IMR-90 (cell line): ENCODE measurements at regions not wholly inside any gene's neighbourhood (a gene's known extent, or its start where the extent isn't known, plus 50 kb on each side); places are given as distances from the start of the nearest gene placed in this dataset.

Source experiments
- MAFK ChIP-seq: IDR thresholded peaks from 2 replicates; pipeline ENCODE4 v1.6.1; 2012; ENCODE audit warnings: low read depth, low read length, improper control_type of control experiment
- NFE2L2 ChIP-seq: fragments of 150-350 bp; IDR thresholded peaks from 2 replicates; pipeline ENCODE4 v1.6.1; 2016; ENCODE audit warnings: low read depth, mild to moderate bottlenecking, low read length
- SMC3 ChIP-seq: fragments of 150-350 bp; IDR thresholded peaks from 2 replicates; pipeline ENCODE4 v1.6.1; 2016; ENCODE audit warnings: low read depth, mild to moderate bottlenecking, antibody characterized with exemption, low read length, moderate library complexity
- TF ChIP-seq, protein P1 (sequence below): conservative IDR thresholded peaks from 2 replicates; pipeline ENCODE4 v1.5.1; 2012; ENCODE audit warnings: mild to moderate bottlenecking, low read depth, low read length, improper control_type of control experiment

DNA sequence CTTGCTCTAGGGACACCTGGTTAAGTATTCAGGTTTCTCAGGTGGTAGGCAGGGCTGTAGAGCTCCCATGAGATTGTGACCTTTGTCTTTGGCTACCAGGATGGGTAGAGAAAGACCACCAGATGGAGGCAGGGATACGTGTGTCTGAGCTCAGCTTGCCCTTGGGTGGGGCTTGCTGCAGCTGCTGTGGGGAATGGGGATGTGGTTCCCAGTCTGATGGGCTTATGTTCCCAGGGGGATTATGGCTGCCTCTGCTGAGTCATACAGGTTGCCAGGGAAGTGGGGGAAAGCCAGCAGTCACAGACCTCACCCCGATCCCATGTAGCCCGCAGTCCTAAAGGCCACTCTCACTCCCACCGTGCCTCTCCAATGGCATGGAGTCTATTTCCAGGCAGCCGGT lies 659.9 kb upstream of the KLF12 start:
- TF ChIP-seq, protein P1, sequence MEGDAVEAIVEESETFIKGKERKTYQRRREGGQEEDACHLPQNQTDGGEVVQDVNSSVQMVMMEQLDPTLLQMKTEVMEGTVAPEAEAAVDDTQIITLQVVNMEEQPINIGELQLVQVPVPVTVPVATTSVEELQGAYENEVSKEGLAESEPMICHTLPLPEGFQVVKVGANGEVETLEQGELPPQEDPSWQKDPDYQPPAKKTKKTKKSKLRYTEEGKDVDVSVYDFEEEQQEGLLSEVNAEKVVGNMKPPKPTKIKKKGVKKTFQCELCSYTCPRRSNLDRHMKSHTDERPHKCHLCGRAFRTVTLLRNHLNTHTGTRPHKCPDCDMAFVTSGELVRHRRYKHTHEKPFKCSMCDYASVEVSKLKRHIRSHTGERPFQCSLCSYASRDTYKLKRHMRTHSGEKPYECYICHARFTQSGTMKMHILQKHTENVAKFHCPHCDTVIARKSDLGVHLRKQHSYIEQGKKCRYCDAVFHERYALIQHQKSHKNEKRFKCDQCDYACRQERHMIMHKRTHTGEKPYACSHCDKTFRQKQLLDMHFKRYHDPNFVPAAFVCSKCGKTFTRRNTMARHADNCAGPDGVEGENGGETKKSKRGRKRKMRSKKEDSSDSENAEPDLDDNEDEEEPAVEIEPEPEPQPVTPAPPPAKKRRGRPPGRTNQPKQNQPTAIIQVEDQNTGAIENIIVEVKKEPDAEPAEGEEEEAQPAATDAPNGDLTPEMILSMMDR, result no peak
- TF ChIP-seq SMC3 (no peak), MAFK (no peak), NFE2L2 (no peak)
